ENCODE measurements at regions not wholly inside any gene's neighbourhood (a gene's known extent, or its start where the extent isn't known, plus 50 kb on each side); places are given as distances from the start of the nearest gene placed in this dataset.

GRCh38 chr2:121999264-121999663, 243.8 kb downstream of the TSN start (continued):
- TF ChIP-seq CEBPG (CRISPR knock-in tag; IDR thresholded peaks at IDR 0.05), result no peak
- no peak for TF ChIP-seq CEBPG (tag; conservative IDR thresholded peaks at IDR 0.05 in 1 of 2, IDR thresholded peaks at IDR 0.05 in 1 of 2)
- TF ChIP-seq ARNT (IDR thresholded peaks at IDR 0.05), result no peak
- no peak for TF ChIP-seq ZNF79 (CRISPR knock-in tag; IDR thresholded peaks at IDR 0.05; ENCODE audit: low read depth)
- TF ChIP-seq ZNF134 (CRISPR knock-in tag; conservative IDR thresholded peaks at IDR 0.05), result no peak
- peak; percentile 65 for TF ChIP-seq ARID1B (IDR thresholded peaks at IDR 0.05)
- TF ChIP-seq NFIX (CRISPR knock-in tag; IDR thresholded peaks at IDR 0.05; ENCODE audit: low read depth), result peak; percentile 37; the same call in 1 of the 2 replicates
- no peak for TF ChIP-seq TEAD2 (tag; IDR thresholded peaks at IDR 0.05)
- no peak for TF ChIP-seq GABPA (tag; conservative IDR thresholded peaks at IDR 0.05; ENCODE audit: low read depth)
- TF ChIP-seq TCFL5 (CRISPR knock-in tag; conservative IDR thresholded peaks at IDR 0.05), result no peak
- no peak for TF ChIP-seq CHD1 (IDR thresholded peaks at IDR 0.05; ENCODE audit: low read length)
- no peak for TF ChIP-seq MXI1 (IDR thresholded peaks at IDR 0.05; ENCODE audit: low read depth, low read length)
- TF ChIP-seq BRD4 (IDR thresholded peaks at IDR 0.05), result no peak
- no peak for TF ChIP-seq ESRRA (IDR thresholded peaks at IDR 0.05; ENCODE audit: borderline replicate concordance, low read depth)
- TF ChIP-seq MEIS2 (IDR thresholded peaks at IDR 0.05; ENCODE audit: partially characterized antibody), result peak; percentile 45
- 0 out of 2 replicates have a peak, but pooled peaks have one; percentile 25 for TF ChIP-seq ZNF239 (CRISPR knock-in tag; IDR thresholded peaks at IDR 0.05)
- TF ChIP-seq PYGO2 (tag; IDR thresholded peaks at IDR 0.05), result no peak
- no peak for TF ChIP-seq MLLT1 (IDR thresholded peaks at IDR 0.05)
- TF ChIP-seq SMARCC2 (IDR thresholded peaks at IDR 0.05; ENCODE audit: low read depth), result no peak
- no peak for TF ChIP-seq FIP1L1 (IDR thresholded peaks at IDR 0.05; ENCODE audit: low read depth, low read length, poor library complexity, severe bottlenecking)
- TF ChIP-seq CBFA2T2 (conservative IDR thresholded peaks at IDR 0.05), result peak; percentile 34
- no peak for TF ChIP-seq ZFX (CRISPR knock-in tag; IDR thresholded peaks at IDR 0.05)
- TF ChIP-seq TBL1XR1 (IDR thresholded peaks at IDR 0.05; ENCODE audit: low read length in 2 of 2), result no peak
- no peak for TF ChIP-seq NFE2 (IDR thresholded peaks at IDR 0.05; ENCODE audit: low read depth)
